Thoracic aorta (tissue), 2 donors: ENCODE measurements at regions not wholly inside any gene's neighbourhood (a gene's known extent, or its start where the extent isn't known, plus 50 kb on each side); places are given as distances from the start of the nearest gene placed in this dataset.

Experiments
- ATAC-seq: fragments of 150-250 bp; one replicate; pipeline ENCODE4 v1.8.0; 2017; ENCODE audit warnings: low read depth; ENCODE audit not compliant: insufficient number of reproducible peaks, low FRiP score
- DNase-seq: peaks from one replicate; pipeline ENCODE4 v3.0.0-alpha.2; 2020; ENCODE audit warnings: low spot score
- H3K27ac ChIP-seq, 2 donors: fragments of 200-600 bp; sonication (generic); 1 replicate in 1 of 2; 2 replicates in 1 of 2; pipeline ENCODE4 v1.5.1; 2016; ENCODE audit warnings: mild to moderate bottlenecking in 2 of 2, moderate library complexity in 2 of 2
- H3K27me3 ChIP-seq: fragments of 200-600 bp; sonication (generic); replicated peaks from 2 replicates; pipeline ENCODE4 v1.6.0; 2016; ENCODE audit warnings: mild to moderate bottlenecking; ENCODE audit not compliant: insufficient read depth
- H3K36me3 ChIP-seq: fragments of 200-600 bp; sonication (generic); one replicate; pipeline ENCODE4 v1.5.1; 2016
- H3K4me1 ChIP-seq, 2 donors: fragments of 200-600 bp; sonication (generic); 1 replicate in 1 of 2; 2 replicates in 1 of 2; pipeline versions ENCODE4 v1.5.1 to v1.6.0; 2016; ENCODE audit warnings: low read depth in 2 of 2, mild to moderate bottlenecking in 1 of 2; ENCODE audit not compliant: control insufficient read depth in 1 of 2
- H3K4me3 ChIP-seq: fragments of 200-600 bp; sonication (generic); 2 replicates; pipeline ENCODE4 v1.5.1; 2016; ENCODE audit warnings: mild to moderate bottlenecking
- H3K9me3 ChIP-seq: fragments of 200-600 bp; sonication (generic); 2 replicates; pipeline ENCODE4 v1.5.1; 2016
- TF ChIP-seq, protein P1 (sequence below): fragments of 200-600 bp; sonication (generic); IDR thresholded peaks from one replicate; pipeline ENCODE4 v1.5.1; 2019; ENCODE audit warnings: antibody characterized with exemption

DNA sequence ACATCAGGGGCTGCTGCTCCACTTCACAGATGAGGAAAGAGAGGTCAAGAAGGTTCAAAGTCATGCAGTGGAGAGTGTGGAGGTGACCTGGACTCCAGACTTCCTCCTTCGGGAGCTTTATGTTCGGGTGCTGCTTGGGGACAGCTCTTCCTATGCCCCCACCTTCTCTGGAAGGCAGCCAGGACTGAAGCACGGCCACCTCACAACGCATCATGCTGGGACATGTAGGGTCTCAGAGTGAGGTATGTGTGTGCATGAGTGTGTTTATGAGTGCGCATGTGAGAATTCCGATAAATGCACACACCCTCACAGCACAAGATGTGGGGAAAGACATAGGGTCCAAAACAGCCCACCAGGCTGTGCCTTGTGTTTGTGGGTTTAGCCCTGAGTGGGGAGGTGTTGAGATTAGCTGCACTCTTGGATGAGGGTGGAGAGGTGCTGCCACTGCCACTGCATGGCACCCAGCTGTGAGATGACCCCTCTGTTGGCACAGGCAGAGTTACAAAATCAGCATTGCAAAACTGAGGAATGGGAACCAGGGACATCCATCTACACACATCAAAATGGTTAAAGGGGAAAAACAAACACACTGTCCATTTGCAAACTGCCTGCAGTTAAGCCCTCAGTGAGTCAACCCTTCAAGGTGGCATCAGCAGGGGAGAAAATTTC, 367.4 kb downstream of the SEC14L1 start:
- Histone ChIP-seq H3K4me3 (no peak overlapping the region), H3K36me3 (no peaks in the 10 kb centered on the region), H3K4me1 (no peaks in the 10 kb centered on the region), H3K27ac (no peak overlapping the region), H3K27me3 (no peaks in the 10 kb centered on the region), H3K9me3 (peaks cover 9% of the 10 kb centered on the region)
- ATAC-seq (no peak), DNase-seq (no peak)
- TF ChIP-seq, protein P1, sequence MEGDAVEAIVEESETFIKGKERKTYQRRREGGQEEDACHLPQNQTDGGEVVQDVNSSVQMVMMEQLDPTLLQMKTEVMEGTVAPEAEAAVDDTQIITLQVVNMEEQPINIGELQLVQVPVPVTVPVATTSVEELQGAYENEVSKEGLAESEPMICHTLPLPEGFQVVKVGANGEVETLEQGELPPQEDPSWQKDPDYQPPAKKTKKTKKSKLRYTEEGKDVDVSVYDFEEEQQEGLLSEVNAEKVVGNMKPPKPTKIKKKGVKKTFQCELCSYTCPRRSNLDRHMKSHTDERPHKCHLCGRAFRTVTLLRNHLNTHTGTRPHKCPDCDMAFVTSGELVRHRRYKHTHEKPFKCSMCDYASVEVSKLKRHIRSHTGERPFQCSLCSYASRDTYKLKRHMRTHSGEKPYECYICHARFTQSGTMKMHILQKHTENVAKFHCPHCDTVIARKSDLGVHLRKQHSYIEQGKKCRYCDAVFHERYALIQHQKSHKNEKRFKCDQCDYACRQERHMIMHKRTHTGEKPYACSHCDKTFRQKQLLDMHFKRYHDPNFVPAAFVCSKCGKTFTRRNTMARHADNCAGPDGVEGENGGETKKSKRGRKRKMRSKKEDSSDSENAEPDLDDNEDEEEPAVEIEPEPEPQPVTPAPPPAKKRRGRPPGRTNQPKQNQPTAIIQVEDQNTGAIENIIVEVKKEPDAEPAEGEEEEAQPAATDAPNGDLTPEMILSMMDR, result no peak

DNA sequence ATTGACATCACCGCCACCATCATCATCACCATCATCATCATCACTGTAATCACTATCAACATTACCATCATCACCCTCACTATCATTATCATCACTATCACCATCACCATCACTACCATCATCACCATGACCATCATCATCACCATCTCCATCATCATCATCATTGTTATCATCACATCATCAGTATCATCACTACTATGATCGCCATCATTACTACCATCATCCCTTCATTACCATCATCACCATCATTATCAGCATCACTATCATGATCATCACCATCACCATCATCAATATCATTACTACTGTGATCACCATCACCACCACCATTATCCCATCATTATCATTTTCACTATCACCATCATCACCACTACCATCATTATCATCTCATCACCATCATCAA, 368.3 kb downstream of the SEC14L1 start:
- H3K27ac ChIP-seq, result no peak overlapping the region
- H3K4me3 ChIP-seq, result no peak overlapping the region
- peaks cover 9% of the 10 kb centered on the region for H3K9me3 ChIP-seq
- no peaks in the 10 kb centered on the region for H3K36me3 ChIP-seq
- H3K27me3 ChIP-seq, result no peaks in the 10 kb centered on the region
- DNase-seq (no peak), ATAC-seq (no peak)
- no peaks in the 10 kb centered on the region for H3K4me1 ChIP-seq
- TF ChIP-seq, protein P1, result no peak

DNA sequence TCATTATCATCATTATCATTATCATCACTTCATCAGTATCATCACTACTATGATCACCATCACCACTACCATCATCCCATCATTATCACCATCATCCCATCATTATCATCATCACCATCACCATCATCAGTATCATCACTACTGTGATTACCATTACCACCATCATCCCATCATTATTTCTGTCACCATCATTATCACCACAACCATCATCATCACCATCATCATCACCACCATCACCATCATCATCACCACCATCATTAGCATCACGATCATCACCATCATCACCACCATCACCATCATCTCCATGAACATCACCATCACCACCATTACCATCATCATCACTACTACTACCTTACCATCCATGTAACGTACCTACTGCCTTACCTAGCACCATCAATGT, 368.8 kb downstream of the SEC14L1 start:
- peaks cover 9% of the 10 kb centered on the region for H3K9me3 ChIP-seq
- no peaks in the 10 kb centered on the region for H3K36me3 ChIP-seq
- TF ChIP-seq, protein P1, result no peak

DNA sequence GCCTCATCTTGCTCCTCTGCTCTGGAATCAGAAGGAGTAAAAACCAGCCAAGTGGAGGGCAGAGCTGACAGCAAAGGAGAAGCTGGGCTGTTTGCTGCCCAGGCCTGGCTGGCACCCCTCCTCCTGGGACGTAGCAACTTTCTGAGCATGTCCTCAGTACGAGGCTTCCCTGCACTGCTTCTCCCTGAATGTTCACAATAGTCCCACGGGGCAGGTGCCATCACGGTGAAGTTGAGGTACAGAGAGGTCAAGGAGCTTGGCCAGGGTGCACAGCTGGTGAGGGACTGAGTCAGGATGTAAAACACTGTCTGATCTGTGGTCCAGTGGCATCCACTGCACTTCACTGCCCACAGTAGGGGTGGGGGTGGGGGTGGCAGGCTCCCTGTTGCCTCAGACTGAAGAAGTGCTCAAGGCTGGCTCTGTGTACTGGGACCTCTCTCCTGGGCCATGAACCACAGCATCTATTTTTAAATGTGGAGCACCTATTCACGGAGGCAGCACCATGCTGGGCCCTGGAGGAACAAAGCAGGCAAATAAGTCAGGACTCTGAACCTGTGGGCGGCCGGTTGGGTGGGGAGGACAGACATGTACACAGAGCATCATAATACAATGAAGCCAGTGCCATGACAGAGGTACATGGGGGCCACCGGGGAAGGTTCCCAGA, 369.5 kb downstream of the SEC14L1 start:
- ATAC-seq, result no peak
- H3K27ac ChIP-seq, result no peak overlapping the region
- no peaks in the 10 kb centered on the region for H3K36me3 ChIP-seq
- no peaks in the 10 kb centered on the region for H3K4me1 ChIP-seq
- no peaks in the 10 kb centered on the region for H3K27me3 ChIP-seq
- no peak overlapping the region for H3K4me3 ChIP-seq
- H3K9me3 ChIP-seq, result peaks cover 9% of the 10 kb centered on the region
- DNase-seq, result no peak
- TF ChIP-seq, protein P1, result no peak

More for the DNA sequence above, 368.8 kb downstream of the SEC14L1 start:
- Histone ChIP-seq H3K27ac (no peak overlapping the region), H3K4me1 (no peaks in the 10 kb centered on the region), H3K27me3 (no peaks in the 10 kb centered on the region), H3K4me3 (no peak overlapping the region)
- DNase-seq, result no peak
- no peak for ATAC-seq

DNA sequence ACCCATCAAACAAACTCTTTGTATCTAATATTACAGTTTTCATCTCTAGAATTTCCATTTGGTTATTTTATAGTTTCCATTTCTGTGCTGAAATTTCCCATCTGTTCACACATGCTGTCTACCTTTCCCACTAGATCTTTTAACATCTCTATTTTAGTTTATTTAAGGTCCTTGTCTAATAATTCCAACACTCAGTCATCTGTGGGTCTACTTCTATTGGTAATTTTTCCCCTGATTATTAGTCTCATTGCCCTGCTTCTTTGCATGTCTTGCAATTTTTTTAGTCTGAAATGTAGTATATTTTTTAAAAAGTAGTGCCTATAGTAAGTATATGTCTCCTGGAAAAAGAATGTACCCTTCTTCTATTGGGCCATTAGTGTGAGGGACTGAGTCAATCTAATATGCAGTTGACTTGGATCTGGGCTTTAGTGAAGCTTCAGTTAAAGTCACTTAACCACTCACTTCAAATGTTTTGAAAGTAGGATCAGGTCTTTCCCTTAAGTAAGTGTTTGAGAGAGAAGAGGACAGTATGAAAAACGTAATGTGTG, 370.8 kb downstream of the SEC14L1 start:
- no peaks in the 10 kb centered on the region for H3K36me3 ChIP-seq
- TF ChIP-seq, protein P1, result no peak
- ATAC-seq (no peak), DNase-seq (no peak)
- H3K4me1 ChIP-seq, result no peaks in the 10 kb centered on the region
- H3K27me3 ChIP-seq, result no peaks in the 10 kb centered on the region
- peaks cover 9% of the 10 kb centered on the region for H3K9me3 ChIP-seq
- no peak overlapping the region for H3K4me3 ChIP-seq
- H3K27ac ChIP-seq, result no peak overlapping the region
